Left lung (tissue), 4 donors: ENCODE measurements at regions not wholly inside any gene's neighbourhood (a gene's known extent, or its start where the extent isn't known, plus 50 kb on each side); places are given as distances from the start of the nearest gene placed in this dataset.
"Not testable (repeated sequence)": the region's sequence is repeated elsewhere in the genome, so short reads cannot be mapped to it uniquely, and the experiment has no call there.

Experiments
- ATAC-seq: fragments of 200-7000 bp; cut with Tn5 transposase; one replicate; pipeline ENCODE4 v1.9.1; 2020; ENCODE audit warnings: moderate library complexity
- DNase-seq, 4 donors: peaks; one replicate each; pipeline ENCODE4 v3.0.0-alpha.2; 2013 to 2020
- H3K27ac ChIP-seq, 2 donors: fragments of 200-600 bp; sonication (generic) in 1 of 2; one replicate each; pipeline versions ENCODE4 v1.5.0 to v1.8.0; 2020 to 2021
- H3K27me3 ChIP-seq, 2 donors: fragments of 200-600 bp; sonication (generic) in 1 of 2; one replicate each; pipeline versions ENCODE4 v1.5.0 to v1.8.0; 2020 to 2021
- H3K36me3 ChIP-seq, 2 donors: fragments of 200-600 bp; sonication (generic) in 1 of 2; one replicate each; pipeline versions ENCODE4 v1.5.0 to v1.8.0; 2020 to 2021
- H3K4me1 ChIP-seq, 2 donors: fragments of 200-600 bp; one replicate each; pipeline ENCODE4 v1.8.0; 2021
- H3K4me3 ChIP-seq, 2 donors: fragments of 200-600 bp; sonication (generic) in 1 of 2; one replicate each; pipeline versions ENCODE4 v1.5.0 to v1.8.0; 2020 to 2021; ENCODE audit warnings: mild to moderate bottlenecking in 1 of 2
- H3K9me3 ChIP-seq, 2 donors: fragments of 200-600 bp; sonication (generic) in 1 of 2; one replicate each; pipeline versions ENCODE4 v1.5.0 to v1.8.0; 2020 to 2021
- CTCF ChIP-seq, 2 donors: fragments of 200-600 bp; sonication (generic) in 1 of 2; IDR thresholded peaks; one replicate each; pipeline versions ENCODE4 v1.5.0 to v1.8.0; 2021; ENCODE audit warnings: antibody characterized with exemption in 2 of 2
- intact Hi-C, 2 donors: fragments of 100-400 bp; cut with DNase I; formaldehyde crosslinking; loops; one replicate each; pipeline versions ENCODE4 v1.11.2 to v1.14.2; 2022
- donor health status: DM: no; HTN: yes; CAD: no.
- donor health status: DM: no; HTN: no; CAD: no.

- no peak for TF ChIP-seq CTCF (IDR thresholded peaks at IDR 0.05)
- Histone ChIP-seq H3K9me3 (peaks cover 0 to 3% of the 10 kb centered on the region in 2 donors), H3K27ac (no peak overlapping the region), H3K4me3 (no peak overlapping the region), H3K4me1 (no peaks in the 10 kb centered on the region), H3K27me3 (no peaks in the 10 kb centered on the region), H3K36me3 (no peaks in the 10 kb centered on the region)
- no peak for DNase-seq
- intact Hi-C loops: no loop called here
- no peak for ATAC-seq
Observed at GRCh38 chr5:104048231-104048630, 485.6 kb upstream of the NUDT12 start.

GRCh38 chr5:104045987-104046386 is 483.4 kb upstream of the NUDT12 start:
- no peaks in the 10 kb centered on the region for H3K27me3 ChIP-seq
- no peaks in the 10 kb centered on the region for H3K36me3 ChIP-seq
- H3K27ac ChIP-seq: no peak overlapping the region
- DNase-seq: peak in 2 of 4 donors; percentile 23 to 47
- peaks cover 0 to 3% of the 10 kb centered on the region in 2 donors for H3K9me3 ChIP-seq
- no peaks in the 10 kb centered on the region for H3K4me1 ChIP-seq
- TF ChIP-seq CTCF (IDR thresholded peaks at IDR 0.05): no peak
- no peak overlapping the region for H3K4me3 ChIP-seq
- intact Hi-C loops: no loop called here
- ATAC-seq: peak; percentile 96

- H3K27me3 ChIP-seq, H3K9me3 ChIP-seq, intact Hi-C loops, H3K4me1 ChIP-seq, ATAC-seq, H3K36me3 ChIP-seq, DNase-seq, H3K27ac ChIP-seq, H3K4me3 ChIP-seq: not testable (repeated sequence)
Observed at GRCh38 chr5:104039871-104040270, 477.3 kb upstream of the NUDT12 start.

- H3K4me1 ChIP-seq, intact Hi-C loops, H3K9me3 ChIP-seq, H3K27ac ChIP-seq, ATAC-seq, H3K4me3 ChIP-seq, DNase-seq, H3K27me3 ChIP-seq, H3K36me3 ChIP-seq: not testable (repeated sequence)
Observed at GRCh38 chr5:104037136-104037535, 474.5 kb upstream of the NUDT12 start.

GRCh38 chr5:104033186-104033585 is 470.6 kb upstream of the NUDT12 start:
- peaks cover 0 to 10% of the 10 kb centered on the region in 2 donors for H3K9me3 ChIP-seq
- H3K4me1 ChIP-seq, H3K27me3 ChIP-seq, H3K4me3 ChIP-seq, DNase-seq, intact Hi-C loops, ATAC-seq, H3K27ac ChIP-seq, H3K36me3 ChIP-seq: not testable (repeated sequence)

- Histone ChIP-seq H3K9me3 (peaks cover 0 to 7% of the 10 kb centered on the region in 2 donors), H3K4me1 (no peaks in the 10 kb centered on the region), H3K27ac (no peak overlapping the region), H3K27me3 (no peaks in the 10 kb centered on the region), H3K4me3 (no peak overlapping the region), H3K36me3 (no peaks in the 10 kb centered on the region)
- ATAC-seq: no peak
- intact Hi-C loops: no loop called here
- TF ChIP-seq CTCF (IDR thresholded peaks at IDR 0.05): no peak
- peak in 1 of 4 donors; percentile 62 for DNase-seq
Observed at GRCh38 chr5:104024538-104024937, 461.9 kb upstream of the NUDT12 start.

- Histone ChIP-seq H3K27ac (no peak overlapping the region), H3K4me3 (no peak overlapping the region), H3K36me3 (no peaks in the 10 kb centered on the region), H3K4me1 (no peaks in the 10 kb centered on the region), H3K9me3 (peaks cover 0 to 7% of the 10 kb centered on the region in 2 donors), H3K27me3 (no peaks in the 10 kb centered on the region)
- no peak for DNase-seq
- no peak for ATAC-seq
- TF ChIP-seq CTCF (IDR thresholded peaks at IDR 0.05): no peak
- intact Hi-C loops: no loop called here
Observed at GRCh38 chr5:104023739-104024138, 461.1 kb upstream of the NUDT12 start.
